IPS-NIHi7 (cell line): ENCODE measurements at regions not wholly inside any gene's neighbourhood (a gene's known extent, or its start where the extent isn't known, plus 50 kb on each side); places are given as distances from the start of the nearest gene placed in this dataset.
"Not testable (repeated sequence)": the region's sequence is repeated elsewhere in the genome, so short reads cannot be mapped to it uniquely, and the experiment has no call there.

Experiments used
- DNase-seq: peaks from one replicate; pipeline ENCODE4 v3.0.0; 2012; ENCODE audit warnings: mixed read lengths; ENCODE audit errors: extremely low spot score

GRCh38 chr4:84286048-84286447 is 213.0 kb downstream of the NKX6-1 start:
- DNase-seq = no peak

DNA sequence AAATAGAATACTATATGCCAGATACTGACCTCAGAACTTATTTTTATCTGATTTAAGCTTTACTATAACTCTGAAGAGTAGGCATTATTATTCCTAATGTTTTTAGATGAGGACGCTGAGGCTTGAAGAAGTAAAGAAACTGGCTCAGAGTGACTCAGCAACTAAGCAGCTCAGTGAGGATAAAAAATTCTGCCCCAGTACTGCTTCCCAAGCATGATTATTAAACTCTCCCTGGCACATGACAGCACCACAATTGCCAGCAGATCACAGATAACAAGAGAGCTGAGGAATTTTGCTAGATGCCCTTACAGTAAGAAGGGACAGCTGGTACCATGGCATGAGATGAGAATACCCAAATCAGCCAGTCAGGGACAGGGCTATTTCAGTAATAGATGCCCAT is 219.4 kb downstream of the NKX6-1 start:
- DNase-seq = no peak

DNA sequence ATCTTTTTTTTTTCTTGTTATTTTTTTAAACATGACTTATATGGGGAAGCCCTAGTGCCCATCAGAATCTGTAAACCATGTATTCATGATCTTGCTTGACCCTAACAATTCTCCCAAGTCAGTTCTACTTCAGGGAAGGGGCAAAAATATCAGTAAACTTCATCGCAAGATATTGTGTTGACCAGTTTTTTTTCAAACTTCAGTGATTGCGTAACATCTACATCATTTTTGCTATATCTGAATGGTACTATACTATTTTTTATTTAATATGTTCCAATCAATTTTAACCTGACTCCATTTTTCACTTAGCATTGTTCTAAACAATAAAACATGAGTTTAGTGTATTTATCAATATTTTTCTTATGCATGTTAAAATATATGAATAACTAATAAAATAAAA is 221.2 kb downstream of the NKX6-1 start:
- no peak for DNase-seq

DNA sequence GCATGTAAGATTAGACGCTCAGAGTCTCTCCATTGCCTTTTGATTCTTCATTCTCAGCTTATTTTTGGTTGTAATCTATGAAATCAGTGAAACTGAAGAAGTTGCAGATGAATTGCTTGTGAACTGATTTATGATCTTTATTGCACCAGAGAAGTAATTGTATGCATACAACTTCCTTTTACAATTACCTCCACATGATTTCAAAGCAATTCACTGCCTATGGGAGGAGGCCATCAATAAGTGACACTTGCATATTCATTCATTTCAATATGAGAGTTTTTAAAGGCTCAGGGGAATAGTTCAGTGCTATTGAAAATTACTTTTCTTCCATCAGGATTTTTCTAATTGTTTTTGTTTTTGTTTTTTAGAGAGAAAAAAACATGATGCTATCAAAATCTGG is 222.3 kb downstream of the NKX6-1 start:
- no peak for DNase-seq

DNA sequence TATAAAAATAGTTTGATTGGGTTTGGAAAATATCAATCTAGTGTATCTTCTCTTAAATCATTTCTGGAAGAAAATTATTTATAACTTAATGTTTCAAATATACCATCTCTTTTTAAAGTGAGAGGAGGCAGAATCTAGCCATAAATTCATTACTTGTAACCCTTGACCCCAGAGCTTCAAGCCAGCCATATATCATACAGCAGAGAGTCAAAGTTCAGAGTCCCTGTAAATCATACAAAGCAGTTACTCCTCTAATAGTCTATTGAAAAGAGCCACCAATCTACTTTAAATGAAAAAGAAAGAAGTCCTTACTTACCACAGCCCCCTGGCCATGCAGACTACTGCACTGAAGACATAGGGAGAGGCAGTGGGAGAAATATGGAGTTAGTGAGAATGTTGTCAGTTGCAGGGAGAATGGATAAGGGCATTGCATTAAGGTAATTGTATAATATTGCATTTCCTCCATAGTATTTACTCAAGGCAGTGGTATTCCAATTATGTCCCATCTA is 229.5 kb downstream of the NKX6-1 start:
- DNase-seq = no peak

GRCh38 chr4:84264652-84265051 is 234.4 kb downstream of the NKX6-1 start:
- DNase-seq = no peak

- DNase-seq = no peak
Measured at GRCh38 chr4:84263415-84263814, 235.7 kb downstream of the NKX6-1 start.

DNA sequence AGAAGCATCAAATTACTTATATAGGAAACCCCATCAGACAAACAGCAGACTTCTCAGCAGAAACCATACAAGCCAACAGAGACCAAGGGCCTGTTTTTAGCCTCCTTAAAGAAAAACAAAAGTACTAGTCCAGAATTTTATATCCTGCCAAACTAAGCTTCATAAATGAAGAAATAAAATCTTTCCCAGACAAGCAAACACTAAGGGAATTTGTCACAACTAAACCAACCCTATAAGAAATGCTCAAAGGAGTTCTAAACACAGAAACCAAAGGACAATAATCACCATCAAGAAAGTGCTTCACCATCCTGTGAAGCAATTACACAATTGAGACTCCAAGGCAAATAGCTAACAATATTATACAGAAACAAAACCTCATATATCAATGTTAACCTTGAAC is 238.6 kb downstream of the NKX6-1 start:
- DNase-seq = no peak

DNA sequence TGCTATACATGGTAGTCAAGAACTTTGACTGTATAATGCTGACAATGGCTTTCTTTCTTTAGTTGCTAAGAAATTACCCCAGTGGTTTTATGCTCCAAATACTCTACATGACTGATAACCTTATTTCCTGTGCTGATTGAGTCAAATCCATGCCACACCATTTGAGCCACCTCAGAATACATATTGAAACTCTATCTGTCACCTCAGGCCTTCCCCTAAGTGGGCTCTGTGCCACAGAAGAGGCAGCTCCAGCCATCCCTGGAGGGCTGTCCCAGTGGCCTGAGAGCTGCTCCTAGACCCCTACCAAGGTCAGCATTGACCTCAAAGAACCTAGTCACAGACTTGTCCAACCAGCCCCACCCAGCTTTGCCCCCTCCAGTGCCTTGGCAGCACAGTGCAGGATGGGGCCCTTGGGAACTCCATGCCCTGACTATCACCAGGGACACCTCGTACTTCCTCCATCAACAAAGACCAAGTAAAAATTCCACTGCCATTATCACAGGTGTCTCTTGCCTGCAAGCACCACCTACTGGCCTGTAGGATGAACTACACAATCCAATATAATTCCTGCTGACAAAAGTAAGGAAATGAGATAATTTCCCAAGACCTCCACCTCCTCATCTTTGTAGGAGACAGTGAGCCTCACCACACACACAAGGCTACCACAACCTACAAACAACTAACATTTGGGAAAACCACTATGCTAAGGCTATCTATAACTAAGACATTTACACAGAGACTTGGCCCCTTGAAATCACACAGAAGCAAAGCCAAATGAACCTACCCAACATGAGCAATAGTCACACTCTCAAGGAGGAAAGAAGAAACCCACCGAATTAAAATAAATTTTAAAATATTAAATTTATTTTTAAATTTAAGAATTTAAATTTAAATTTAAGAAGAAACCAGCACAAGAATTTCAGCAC is 239.9 kb downstream of the NKX6-1 start:
- DNase-seq = peak; percentile 50

DNA sequence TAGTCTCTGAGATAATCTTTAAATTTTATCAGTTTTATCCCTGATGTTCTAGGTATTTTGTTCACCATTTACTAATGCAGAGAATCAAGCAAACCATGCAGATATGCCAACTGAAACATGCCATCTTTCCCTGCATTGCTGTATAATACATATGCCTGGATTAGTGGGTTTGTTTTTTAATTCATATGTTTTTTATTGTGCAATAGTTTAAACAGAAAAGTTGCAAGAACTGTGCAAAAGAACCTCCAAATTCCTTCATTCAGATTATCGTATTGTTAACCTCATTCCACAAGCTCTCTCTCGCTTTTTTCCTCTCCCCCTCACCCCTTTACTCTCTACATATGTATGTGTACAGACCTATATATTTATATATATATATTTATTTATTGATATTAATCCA is 244.6 kb downstream of the NKX6-1 start:
- DNase-seq = no peak

DNA sequence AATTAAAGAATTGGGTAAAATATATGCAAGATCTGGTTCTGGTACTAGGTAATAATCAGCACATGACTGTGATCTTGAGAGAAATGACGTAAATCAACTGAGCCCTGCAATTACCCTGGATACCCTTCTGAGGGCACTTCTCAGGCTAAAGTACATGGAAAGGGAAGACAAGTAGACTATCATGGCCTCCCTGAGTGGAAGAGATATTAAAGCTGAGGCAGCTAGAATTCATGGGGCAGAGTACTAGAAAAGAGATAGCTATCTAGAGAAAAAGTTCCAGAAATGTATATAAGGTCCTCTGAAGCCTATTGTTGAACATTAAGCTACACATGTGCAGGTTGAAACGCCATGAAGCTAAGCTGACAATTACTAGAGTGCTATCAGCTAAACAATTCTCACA is 249.6 kb downstream of the NKX6-1 start:
- no peak for DNase-seq

DNA sequence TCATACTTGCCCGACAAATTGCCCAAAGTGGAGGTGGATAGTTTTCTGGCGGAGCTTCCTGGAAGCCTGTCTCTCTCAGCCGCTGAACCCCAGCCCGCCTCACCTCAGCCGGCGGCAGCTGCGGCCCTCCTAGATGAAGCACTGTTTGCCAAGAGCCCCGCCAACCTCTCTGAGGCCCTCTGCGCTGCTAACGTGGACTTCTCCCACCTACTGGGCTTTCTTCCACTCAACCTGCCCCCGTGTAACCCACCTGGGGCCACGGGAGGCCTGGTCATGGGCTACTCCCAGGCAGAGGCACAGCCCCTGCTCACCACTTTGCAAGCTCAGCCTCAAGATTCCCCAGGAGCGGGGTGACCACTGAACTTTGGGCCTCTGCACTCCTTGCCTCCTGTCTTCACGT is 254.1 kb downstream of the NKX6-1 start:
- DNase-seq = not testable (repeated sequence)

GRCh38 chr4:84244346-84244801 is 254.7 kb downstream of the NKX6-1 start:
- DNase-seq = peak; percentile 15

DNA sequence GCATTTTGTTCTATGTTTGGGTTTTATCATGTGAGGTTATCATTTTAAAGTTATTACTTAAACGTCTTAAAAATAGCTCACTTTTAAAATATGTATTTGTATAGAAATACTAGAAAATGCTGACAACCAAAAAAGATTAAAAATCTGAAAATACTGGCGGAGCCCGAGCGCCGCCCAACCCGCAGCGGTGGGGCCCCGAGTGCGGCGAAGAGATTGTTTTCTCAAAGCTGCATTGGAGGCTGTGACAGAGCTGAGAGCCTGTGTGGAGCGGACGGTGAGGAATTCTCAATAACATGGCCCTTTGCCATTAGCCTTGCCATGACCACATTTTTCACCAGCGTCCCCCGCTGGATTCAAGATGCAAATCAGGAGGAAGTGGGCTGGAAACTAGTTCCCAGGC is 255.4 kb downstream of the NKX6-1 start:
- no peak for DNase-seq

GRCh38 chr4:84239278-84239845 is 259.7 kb downstream of the NKX6-1 start:
- no peak for DNase-seq

DNA sequence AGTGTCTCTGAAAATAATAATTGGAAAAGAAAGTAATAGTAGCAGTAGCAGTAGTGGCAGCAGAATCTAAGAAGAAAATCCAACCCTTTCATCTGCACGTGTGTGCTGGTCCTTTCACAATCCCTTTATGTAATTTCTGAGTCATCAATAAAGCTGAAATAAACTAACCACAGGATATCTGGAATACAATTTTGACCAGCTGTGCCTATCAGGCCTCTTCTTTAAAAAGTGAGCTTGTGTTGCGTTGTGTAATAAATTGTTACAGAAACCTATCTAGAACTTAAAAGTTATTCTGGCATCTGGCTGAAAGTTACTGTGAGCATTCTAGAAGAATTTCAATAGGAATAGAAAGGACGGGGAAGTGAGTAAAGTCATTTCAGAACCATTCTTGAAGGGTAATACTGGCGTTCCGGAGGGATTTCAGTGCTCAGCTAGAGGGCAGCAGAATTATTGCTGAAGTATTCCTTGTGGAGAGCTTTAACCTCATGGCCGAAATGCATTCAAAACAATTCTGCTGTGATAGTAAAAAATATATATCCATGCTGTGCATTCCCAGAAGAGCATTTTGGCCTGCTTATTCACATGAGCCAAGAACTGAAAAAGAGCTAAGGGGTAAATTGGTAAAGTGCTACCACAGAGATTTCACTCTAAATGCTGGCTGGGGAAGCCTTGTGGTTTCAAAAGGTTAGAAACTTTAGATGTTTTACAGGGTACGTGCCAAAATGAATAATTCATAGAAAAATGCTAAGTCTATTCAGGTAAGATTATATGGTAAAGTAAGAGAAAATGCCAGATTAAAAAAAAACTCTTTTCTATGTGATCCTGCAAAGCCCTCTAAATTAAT is 260.6 kb downstream of the NKX6-1 start:
- no peak for DNase-seq

- no peak for DNase-seq
Measured at GRCh38 chr4:84237008-84237407, 262.1 kb downstream of the NKX6-1 start.

DNA sequence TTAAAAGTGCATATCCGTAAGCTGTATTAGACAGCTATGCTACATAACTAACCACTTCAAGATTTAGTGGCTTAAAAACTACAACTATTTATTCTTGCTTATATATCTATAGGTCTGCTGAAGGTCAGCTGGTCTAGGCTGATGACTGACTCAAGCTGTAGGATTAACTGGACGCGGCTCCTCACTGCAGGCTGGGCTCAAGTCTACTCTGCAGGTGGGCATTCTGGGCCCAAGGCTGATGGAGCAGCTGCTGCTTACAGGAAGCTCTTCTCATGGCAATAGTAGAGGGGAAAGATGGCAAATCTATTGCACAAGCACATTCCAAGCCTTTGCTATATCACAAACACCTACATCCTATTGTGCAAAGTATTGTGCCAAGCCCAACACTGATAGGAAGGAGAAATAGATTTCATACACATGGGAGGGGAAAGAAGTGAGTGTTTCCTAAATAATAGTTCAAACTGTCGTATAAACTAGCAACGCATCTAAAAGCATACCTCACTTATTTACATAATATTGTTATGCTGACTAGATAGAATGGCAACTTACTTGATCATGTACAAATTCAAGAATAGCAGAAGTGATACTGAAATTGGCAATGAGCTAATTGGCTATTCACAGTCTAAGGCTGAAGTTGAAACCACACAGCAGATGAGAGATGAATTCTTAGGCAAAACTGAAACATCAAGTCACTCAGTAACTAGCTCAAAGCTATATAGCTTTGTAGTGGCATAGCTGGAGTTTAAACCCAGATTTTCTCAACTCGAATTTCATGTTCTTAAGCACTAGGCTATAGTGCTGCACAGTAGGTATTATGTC is 263.8 kb downstream of the NKX6-1 start:
- no peak for DNase-seq

- DNase-seq = no peak
Measured at GRCh38 chr4:84232309-84233095, 266.6 kb downstream of the NKX6-1 start.

DNA sequence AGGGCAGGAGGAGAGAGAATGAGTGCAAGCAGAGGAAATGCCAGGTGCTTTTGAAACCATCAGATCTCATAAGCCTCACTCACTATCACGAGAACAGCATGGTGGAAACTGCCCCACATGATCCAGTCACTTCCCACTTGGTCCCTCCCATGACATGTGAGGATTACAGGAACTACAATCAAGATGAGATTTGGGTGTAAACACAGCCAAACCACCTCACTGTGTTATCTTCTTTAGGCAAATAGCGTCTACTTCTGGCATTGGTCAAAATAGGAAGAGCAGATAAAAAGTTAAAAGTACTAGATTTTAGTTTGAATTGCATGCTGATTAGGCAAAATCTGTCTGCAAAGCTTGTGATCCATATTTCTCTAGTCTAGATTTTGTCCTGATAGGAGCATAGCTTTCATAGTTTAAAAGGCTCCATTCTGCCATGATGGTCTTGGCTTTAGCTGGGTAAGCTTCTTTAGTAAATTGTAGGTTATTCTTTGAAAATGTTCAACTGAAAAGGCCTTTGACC is 267.5 kb downstream of the NKX6-1 start:
- DNase-seq = no peak
